OCI-LY7 (cell line): ENCODE measurements at regions not wholly inside any gene's neighbourhood (a gene's known extent, or its start where the extent isn't known, plus 50 kb on each side); places are given as distances from the start of the nearest gene placed in this dataset.

ENCODE experiments used
- BruUV-seq: library from RNA; stranded (reverse); fragments of 400-500 nt; replicated peaks from 2 replicates; lab custom pipeline; 2021; lab: Mats Ljungman, UMichigan
- CTCF ChIA-PET: fragments of 300-600 bp; sonication (Branson Sonifier 250); formaldehyde crosslinking; loops from one replicate; lab custom pipeline; 2022; ENCODE audit warnings: antibody characterized with exemption; ENCODE audit not compliant: unreplicated experiment; lab: Charles Lee
- POLR2A ChIA-PET: fragments of 300-600 bp; sonication (Branson Sonifier 250); formaldehyde crosslinking; loops from one replicate; lab custom pipeline; 2022; ENCODE audit warnings: antibody characterized with exemption; lab: Charles Lee
- DNase-seq: peaks from one replicate; pipeline ENCODE4 v3.0.0-alpha.2; 2015; ENCODE audit warnings: low spot score
- H2AFZ ChIP-seq: fragments of 200-600 bp; sonication (generic), shearing (Covaris generic); 2 replicates; pipeline ENCODE4 v1.6.1; 2014; ENCODE audit warnings: mild to moderate bottlenecking, antibody characterized with exemption, low read length, moderate library complexity
- H3K27ac ChIP-seq: fragments of 200-600 bp; sonication (generic); 2 replicates; pipeline ENCODE4 v1.5.1; 2014; ENCODE audit warnings: mixed run types, low read depth, mild to moderate bottlenecking, moderate library complexity, low read length, inconsistent platforms; ENCODE audit not compliant: poor library complexity, severe bottlenecking
- H3K36me3 ChIP-seq: fragments of 200-600 bp; sonication (generic); 2 replicates; pipeline ENCODE4 v1.6.1; 2014; ENCODE audit warnings: mild to moderate bottlenecking, antibody characterized with exemption, low read length, moderate library complexity, mixed read lengths; ENCODE audit not compliant: insufficient read depth
- H3K4me1 ChIP-seq: fragments of 200-600 bp; sonication (generic); 2 replicates; pipeline ENCODE4 v1.5.1; 2014; ENCODE audit warnings: mild to moderate bottlenecking, low read length; ENCODE audit not compliant: insufficient read depth, poor library complexity, severe bottlenecking
- H3K4me2 ChIP-seq: fragments of 200-600 bp; sonication (generic); 2 replicates; pipeline ENCODE4 v1.6.1; 2014; ENCODE audit warnings: mild to moderate bottlenecking, low read length
- H3K4me3 ChIP-seq: fragments of 200-600 bp; sonication (generic); 2 replicates; pipeline ENCODE4 v1.5.1; 2014; ENCODE audit warnings: mild to moderate bottlenecking, low read depth, low read length; ENCODE audit not compliant: poor library complexity, severe bottlenecking
- H3K79me2 ChIP-seq: fragments of 200-600 bp; sonication (generic); 2 replicates; pipeline ENCODE4 v1.6.1; 2016; ENCODE audit warnings: low read depth, mild to moderate bottlenecking, low read length, moderate library complexity, mixed read lengths; ENCODE audit not compliant: insufficient read depth
- H3K9me2 ChIP-seq: fragments of 200-600 bp; sonication (generic); 2 replicates; pipeline ENCODE4 v1.6.1; 2016; ENCODE audit warnings: mild to moderate bottlenecking, low read length, mixed read lengths; ENCODE audit not compliant: insufficient read depth
- H3K9me3 ChIP-seq: fragments of 200-600 bp; sonication (generic); 2 replicates; pipeline ENCODE4 v1.6.1; 2014; ENCODE audit warnings: mild to moderate bottlenecking, mixed run types, low read length, mixed read lengths
- H4K20me1 ChIP-seq: fragments of 200-600 bp; sonication (generic); 2 replicates; pipeline ENCODE4 v1.6.1; 2014; ENCODE audit warnings: mild to moderate bottlenecking, antibody characterized with exemption, low read length, moderate library complexity, mixed read lengths; ENCODE audit not compliant: insufficient read depth
- CTCF ChIP-seq: fragments of 200-600 bp; sonication (generic); conservative IDR thresholded peaks from 2 replicates; pipeline ENCODE4 v1.5.1; 2014; ENCODE audit warnings: mild to moderate bottlenecking, antibody characterized with exemption, low read length, moderate library complexity, mixed read lengths
- EZH2phosphoT487 ChIP-seq: fragments of 200-600 bp; sonication (generic); IDR thresholded peaks from 2 replicates; pipeline ENCODE4 v1.6.1; 2018; ENCODE audit warnings: low read depth, borderline replicate concordance, mild to moderate bottlenecking, mixed run types, antibody characterized with exemption, low read length, moderate library complexity, mixed read lengths
- intact Hi-C: fragments of 100-400 bp; cut with micrococcal nuclease; formaldehyde crosslinking; loops from one replicate; pipeline ENCODE4 v1.10.0; 2022; ENCODE audit not compliant: unreplicated experiment

- no peaks in the 10 kb centered on the region for H3K9me3 ChIP-seq
- H3K36me3 ChIP-seq, result no peaks in the 10 kb centered on the region
- ChIA-PET POLR2A (interaction anchor here (0.6 to 1.3 kb wide), 3 partner anchors 61 to 604 kb away, joined by 3 to 4 read pairs (median 3); no protein-coding TSS in a partner anchor), CTCF (no interaction called here)
- H3K4me3 ChIP-seq, result no peak overlapping the region
- intact Hi-C loops, result no loop called here
- no peak overlapping the region for H3K27ac ChIP-seq
- no peaks in the 10 kb centered on the region for H3K9me2 ChIP-seq
- no TSS peak for BruUV-seq
- DNase-seq, result no peak
- no peaks in the 10 kb centered on the region for H3K79me2 ChIP-seq
- TF ChIP-seq CTCF, result no peak
- TF ChIP-seq EZH2phosphoT487, result no peak
- no peaks in the 10 kb centered on the region for H3K4me1 ChIP-seq
- H2AFZ ChIP-seq, result no peak overlapping the region
- H4K20me1 ChIP-seq, result no peaks in the 10 kb centered on the region
- no peak overlapping the region for H3K4me2 ChIP-seq
Measured at GRCh38 chr2:138842341-138842740, 62.2 kb upstream of the NXPH2 start.

GRCh38 chr2:138841459-138841858, 61.3 kb upstream of the NXPH2 start:
- H3K79me2 ChIP-seq, result no peaks in the 10 kb centered on the region
- H3K4me3 ChIP-seq, result no peak overlapping the region
- DNase-seq, result no peak
- no peaks in the 10 kb centered on the region for H3K9me2 ChIP-seq
- no peaks in the 10 kb centered on the region for H3K4me1 ChIP-seq
- no peak overlapping the region for H3K27ac ChIP-seq
- CTCF ChIA-PET, result no interaction called here
- no peak overlapping the region for H3K4me2 ChIP-seq
- POLR2A ChIA-PET, result interaction anchor here (0.7 kb wide), 2 partner anchors 484 to 1087 kb away, joined by 3 to 4 read pairs; no protein-coding TSS in a partner anchor
- H2AFZ ChIP-seq, result no peak overlapping the region
- BruUV-seq, result no TSS peak
- no peaks in the 10 kb centered on the region for H3K9me3 ChIP-seq
- intact Hi-C loops, result no loop called here
- H3K36me3 ChIP-seq, result no peaks in the 10 kb centered on the region
- no peaks in the 10 kb centered on the region for H4K20me1 ChIP-seq
- no peak for TF ChIP-seq EZH2phosphoT487
- no peak for TF ChIP-seq CTCF

- no peak overlapping the region for H3K4me3 ChIP-seq
- no peak overlapping the region for H2AFZ ChIP-seq
- H3K79me2 ChIP-seq, result no peaks in the 10 kb centered on the region
- no peaks in the 10 kb centered on the region for H4K20me1 ChIP-seq
- DNase-seq, result no peak
- H3K9me3 ChIP-seq, result no peaks in the 10 kb centered on the region
- no TSS peak for BruUV-seq
- H3K4me2 ChIP-seq, result no peak overlapping the region
- TF ChIP-seq EZH2phosphoT487, result no peak
- no peak for TF ChIP-seq CTCF
- intact Hi-C loops, result no loop called here
- no peaks in the 10 kb centered on the region for H3K9me2 ChIP-seq
- H3K27ac ChIP-seq, result no peak overlapping the region
- no peaks in the 10 kb centered on the region for H3K4me1 ChIP-seq
- no peaks in the 10 kb centered on the region for H3K36me3 ChIP-seq
- CTCF ChIA-PET, result no interaction called here
- POLR2A ChIA-PET, result no interaction called here
Measured at GRCh38 chr2:138838851-138839620, 58.8 kb upstream of the NXPH2 start.
